Astrocyte of the spinal cord (primary cell): ENCODE measurements at regions not wholly inside any gene's neighbourhood (a gene's known extent, or its start where the extent isn't known, plus 50 kb on each side); places are given as distances from the start of the nearest gene placed in this dataset.

ENCODE experiments used
- DNase-seq: peaks from one replicate; pipeline ENCODE4 v3.0.0; 2011; ENCODE audit warnings: low read depth, low spot score
- H3K4me3 ChIP-seq: 2 replicates; pipeline ENCODE4 v1.5.1; 2011; ENCODE audit warnings: low read depth, mild to moderate bottlenecking, low read length, moderate library complexity
- in situ Hi-C: cut with HindIII; loops from 2 replicates; pipeline ENCODE4 v1.10.0; 2017; ENCODE audit warnings: low sequenced_read_pairs
- TF ChIP-seq, protein P1 (sequence below): IDR thresholded peaks from 2 replicates; pipeline ENCODE4 v1.5.1; 2012; ENCODE audit warnings: low read depth, mild to moderate bottlenecking, low read length, inconsistent platforms

DNA sequence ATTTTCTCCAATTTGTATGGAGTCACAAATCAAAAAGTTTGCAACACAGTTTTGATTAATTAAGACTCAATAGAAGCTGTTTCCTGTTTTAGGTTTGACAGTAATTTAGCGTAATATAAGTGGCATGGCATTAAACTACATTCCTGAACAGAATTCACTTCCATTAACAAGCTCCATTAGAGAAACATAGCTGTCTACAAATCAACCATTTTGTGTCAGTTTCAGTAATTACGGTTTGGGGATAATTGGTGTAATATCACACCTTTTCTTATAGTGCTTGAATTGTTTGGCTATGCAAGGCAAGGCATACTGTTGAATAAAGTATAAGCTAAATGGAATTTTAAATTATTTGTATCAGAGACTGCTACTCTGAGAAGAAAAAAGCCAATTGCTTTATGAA lies 585.5 kb downstream of the CBLN2 start:
- TF ChIP-seq, protein P1, sequence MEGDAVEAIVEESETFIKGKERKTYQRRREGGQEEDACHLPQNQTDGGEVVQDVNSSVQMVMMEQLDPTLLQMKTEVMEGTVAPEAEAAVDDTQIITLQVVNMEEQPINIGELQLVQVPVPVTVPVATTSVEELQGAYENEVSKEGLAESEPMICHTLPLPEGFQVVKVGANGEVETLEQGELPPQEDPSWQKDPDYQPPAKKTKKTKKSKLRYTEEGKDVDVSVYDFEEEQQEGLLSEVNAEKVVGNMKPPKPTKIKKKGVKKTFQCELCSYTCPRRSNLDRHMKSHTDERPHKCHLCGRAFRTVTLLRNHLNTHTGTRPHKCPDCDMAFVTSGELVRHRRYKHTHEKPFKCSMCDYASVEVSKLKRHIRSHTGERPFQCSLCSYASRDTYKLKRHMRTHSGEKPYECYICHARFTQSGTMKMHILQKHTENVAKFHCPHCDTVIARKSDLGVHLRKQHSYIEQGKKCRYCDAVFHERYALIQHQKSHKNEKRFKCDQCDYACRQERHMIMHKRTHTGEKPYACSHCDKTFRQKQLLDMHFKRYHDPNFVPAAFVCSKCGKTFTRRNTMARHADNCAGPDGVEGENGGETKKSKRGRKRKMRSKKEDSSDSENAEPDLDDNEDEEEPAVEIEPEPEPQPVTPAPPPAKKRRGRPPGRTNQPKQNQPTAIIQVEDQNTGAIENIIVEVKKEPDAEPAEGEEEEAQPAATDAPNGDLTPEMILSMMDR, result no peak
- DNase-seq, result no peak
- H3K4me3 ChIP-seq, result no peak overlapping the region
- in situ Hi-C loops, result no loop called here

DNA sequence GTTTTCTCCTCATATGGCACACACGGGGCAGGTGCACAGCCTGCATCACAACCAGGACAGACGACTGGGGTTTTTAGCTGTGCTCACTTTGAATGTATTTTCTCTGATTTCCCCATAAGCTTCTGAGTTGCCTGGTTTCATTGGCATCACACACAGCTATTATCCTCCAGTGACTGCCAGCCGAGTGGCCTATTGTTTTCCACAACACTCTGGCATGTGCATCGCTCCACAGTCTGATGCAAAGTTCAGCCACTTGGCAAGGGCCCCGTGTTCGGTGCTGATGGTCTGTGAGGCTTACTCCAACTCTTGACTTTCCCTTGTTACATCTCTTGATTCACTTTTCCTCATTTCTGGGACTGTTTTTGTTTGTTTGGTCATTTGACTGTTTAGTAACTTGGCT lies 593.1 kb downstream of the CBLN2 start:
- H3K4me3 ChIP-seq, result no peak overlapping the region
- TF ChIP-seq, protein P1, result no peak
- DNase-seq, result no peak
- in situ Hi-C loops, result no loop called here

DNA sequence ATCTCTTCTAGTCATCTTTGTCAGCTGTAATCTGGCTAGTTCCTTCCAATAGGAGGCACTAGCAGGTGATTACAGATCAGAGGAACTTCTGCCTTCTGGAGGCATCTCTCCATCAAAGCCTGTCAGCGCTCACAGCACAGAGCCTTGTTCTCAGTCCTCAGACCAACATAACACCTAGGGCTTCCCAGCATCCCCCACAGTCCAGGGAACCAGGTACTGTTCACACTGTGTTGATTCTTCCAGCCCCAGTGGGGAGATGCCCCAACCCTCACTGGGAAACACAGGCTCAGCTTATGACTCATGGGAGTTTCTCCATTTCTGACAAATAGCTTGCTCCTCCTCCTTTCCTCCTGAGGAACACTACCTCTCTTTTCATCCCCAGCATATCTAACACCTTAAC lies 601.7 kb downstream of the CBLN2 start:
- H3K4me3 ChIP-seq, result no peak overlapping the region
- in situ Hi-C loops, result no loop called here
- no peak for DNase-seq
- TF ChIP-seq, protein P1, result no peak

- in situ Hi-C loops, result no loop called here
- no peak for DNase-seq
- TF ChIP-seq, protein P1, result no peak
- no peak overlapping the region for H3K4me3 ChIP-seq
Observed at GRCh38 chr18:71939483-71939882, 604.7 kb downstream of the CBLN2 start.

GRCh38 chr18:71936744-71937143 lies 607.4 kb downstream of the CBLN2 start:
- in situ Hi-C loops, result no loop called here
- H3K4me3 ChIP-seq, result no peak overlapping the region
- peak; percentile 1 for DNase-seq
- TF ChIP-seq, protein P1, result no peak

- in situ Hi-C loops, result no loop called here
- H3K4me3 ChIP-seq, result no peak overlapping the region
- no peak for DNase-seq
- TF ChIP-seq, protein P1, result no peak
Observed at GRCh38 chr18:71919211-71919610, 624.9 kb downstream of the CBLN2 start.

DNA sequence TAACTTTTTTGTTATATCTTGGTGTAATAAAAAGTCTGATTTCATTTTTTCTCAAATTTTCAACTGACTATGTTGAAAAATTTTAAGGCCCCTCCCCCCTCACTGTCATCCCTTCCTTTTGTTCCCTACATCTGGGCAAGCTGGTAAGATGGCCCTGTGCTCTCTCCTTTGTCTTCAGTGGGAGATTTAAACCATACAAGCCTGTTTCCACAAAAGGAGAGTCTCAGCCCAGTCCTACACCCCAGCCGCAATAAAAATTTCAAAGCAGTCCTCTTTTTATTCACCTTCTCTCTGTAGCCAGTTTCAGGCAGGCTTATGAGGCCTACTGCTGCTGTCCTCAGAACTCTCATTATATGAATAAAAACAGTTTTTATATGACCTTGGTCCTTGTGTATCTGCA lies 630.5 kb downstream of the CBLN2 start:
- DNase-seq, result no peak
- TF ChIP-seq, protein P1, result no peak
- in situ Hi-C loops, result no loop called here
- H3K4me3 ChIP-seq, result no peak overlapping the region
